GM19239 (cell line): ENCODE measurements at regions not wholly inside any gene's neighbourhood (a gene's known extent, or its start where the extent isn't known, plus 50 kb on each side); places are given as distances from the start of the nearest gene placed in this dataset.
"Not testable (repeated sequence)": the region's sequence is repeated elsewhere in the genome, so short reads cannot be mapped to it uniquely, and the experiment has no call there.

Experiments
- DNase-seq: peaks from one replicate; pipeline ENCODE4 v3.0.0; 2011; ENCODE audit warnings: low spot score; ENCODE audit not compliant: insufficient read length
- FAIRE-seq: peaks from 2 replicates; lab custom pipeline; 2011; peaks lifted over from hg19 to GRCh38; lab: Jason Lieb, UNC

GRCh38 chr2:58796239-58796910 is 555.2 kb upstream of the FANCL start:
- no peak for DNase-seq
- FAIRE-seq, result no peak

GRCh38 chr2:58794916-58795315 is 553.8 kb upstream of the FANCL start:
- DNase-seq (no peak), FAIRE-seq (no peak)

GRCh38 chr2:58794103-58794502 is 553.0 kb upstream of the FANCL start:
- FAIRE-seq, result no peak

GRCh38 chr2:58788402-58788801 is 547.3 kb upstream of the FANCL start:
- DNase-seq (no peak), FAIRE-seq (no peak)

More at GRCh38 chr2:58794103-58794502, 553.0 kb upstream of the FANCL start:
- DNase-seq, result no peak

GRCh38 chr2:58770846-58771245 is 529.7 kb upstream of the FANCL start:
- FAIRE-seq (peak; percentile 18), DNase-seq (no peak)

GRCh38 chr2:58769864-58770234 is 528.7 kb upstream of the FANCL start:
- DNase-seq (no peak), FAIRE-seq (no peak)

GRCh38 chr2:58769111-58769863 is 528.2 kb upstream of the FANCL start:
- FAIRE-seq, result no peak
- no peak for DNase-seq

- DNase-seq, result no peak
- FAIRE-seq, result no peak
Observed at GRCh38 chr2:58768715-58769080, 527.6 kb upstream of the FANCL start.

GRCh38 chr2:58767828-58768714 is 526.9 kb upstream of the FANCL start:
- DNase-seq, result no peak
- no peak for FAIRE-seq

- FAIRE-seq, result no peak
- no peak for DNase-seq
Observed at GRCh38 chr2:58764338-58765104, 523.4 kb upstream of the FANCL start.

GRCh38 chr2:58762176-58762781 is 521.2 kb upstream of the FANCL start:
- peak; percentile 56 for FAIRE-seq

GRCh38 chr2:58757971-58758370 is 516.8 kb upstream of the FANCL start:
- DNase-seq (no peak), FAIRE-seq (no peak)

More at GRCh38 chr2:58762176-58762781, 521.2 kb upstream of the FANCL start:
- DNase-seq, result peak; percentile 4

- DNase-seq, result no peak
- no peak for FAIRE-seq
Observed at GRCh38 chr2:58756336-58756735, 515.2 kb upstream of the FANCL start.

- not testable (repeated sequence) for DNase-seq, FAIRE-seq
Observed at GRCh38 chr2:58752507-58752906, 511.4 kb upstream of the FANCL start.

- not testable (repeated sequence) for DNase-seq, FAIRE-seq
Observed at GRCh38 chr2:58751676-58752075, 510.6 kb upstream of the FANCL start.

- DNase-seq (no peak), FAIRE-seq (no peak)
Observed at GRCh38 chr2:58749041-58749440, 507.9 kb upstream of the FANCL start.

- DNase-seq, FAIRE-seq: not testable (repeated sequence)
Observed at GRCh38 chr2:58745334-58745733, 504.2 kb upstream of the FANCL start.

GRCh38 chr2:58740426-58740825 is 499.3 kb upstream of the FANCL start:
- FAIRE-seq (no peak), DNase-seq (no peak)

GRCh38 chr2:58739033-58739432 is 497.9 kb upstream of the FANCL start:
- no peak for FAIRE-seq
- no peak for DNase-seq

GRCh38 chr2:58734365-58734764 is 493.2 kb upstream of the FANCL start:
- FAIRE-seq (no peak), DNase-seq (no peak)
